Gastrocnemius medialis (tissue), 4 donors: ENCODE measurements at regions not wholly inside any gene's neighbourhood (a gene's known extent, or its start where the extent isn't known, plus 50 kb on each side); places are given as distances from the start of the nearest gene placed in this dataset.

Experiments
- CTCF ChIP-seq, 5 experiments: fragments of 450-650 bp in 3 of 5; fragments of 200-600 bp in 2 of 5; sonication (generic) in 2 of 5; IDR thresholded peaks in 4 of 5; conservative IDR thresholded peaks in 1 of 5; 1 replicate in 4 of 5; 2 replicates in 1 of 5; pipeline ENCODE4 v1.5.1; 2016 to 2019; ENCODE audit warnings: antibody characterized with exemption in 5 of 5, mild to moderate bottlenecking in 3 of 5, moderate library complexity in 3 of 5
- POLR2A ChIP-seq, 2 donors: fragments of 450-650 bp; IDR thresholded peaks; one replicate each; pipeline ENCODE4 v1.6.1; 2017; ENCODE audit warnings: antibody characterized with exemption in 2 of 2, mild to moderate bottlenecking in 2 of 2, moderate library complexity in 2 of 2

GRCh38 chr14:84792722-84793410, 737.1 kb upstream of the FLRT2 start:
- TF ChIP-seq POLR2A (IDR thresholded peaks at IDR 0.05) (no peak), CTCF (IDR thresholded peaks at IDR 0.05 in 4 of 5, conservative IDR thresholded peaks at IDR 0.05 in 1 of 5) (no peak)
